Esophagus squamous epithelium (tissue), 5 donors: ENCODE measurements at regions not wholly inside any gene's neighbourhood (a gene's known extent, or its start where the extent isn't known, plus 50 kb on each side); places are given as distances from the start of the nearest gene placed in this dataset.

Experiments
- DNase-seq: peaks from one replicate; lab custom pipeline; 2025; lab: John Stamatoyannopoulos, UW
- H3K27ac ChIP-seq, 4 donors: fragments of 200-600 bp; sonication (generic); one replicate each; pipeline ENCODE4 v1.5.1; 2016 to 2019; ENCODE audit warnings: mild to moderate bottlenecking in 1 of 4
- H3K27me3 ChIP-seq, 4 donors: fragments of 200-600 bp; sonication (generic); 1 replicate in 3 of 4; 2 replicates in 1 of 4; pipeline versions ENCODE4 v1.5.1 to v1.6.0; 2017 to 2021; ENCODE audit warnings: antibody characterized with exemption in 1 of 4
- H3K36me3 ChIP-seq, 3 donors: fragments of 200-600 bp; sonication (generic); one replicate each; pipeline ENCODE4 v1.5.1; 2016 to 2019
- H3K4me1 ChIP-seq, 3 donors: fragments of 200-600 bp; sonication (generic); one replicate each; pipeline ENCODE4 v1.5.1; 2017 to 2019
- H3K4me3 ChIP-seq, 4 donors: fragments of 200-600 bp; sonication (generic); 1 replicate in 3 of 4; 2 replicates in 1 of 4; pipeline ENCODE4 v1.5.1; 2016 to 2019; ENCODE audit warnings: mild to moderate bottlenecking in 2 of 4, moderate library complexity in 1 of 4
- H3K9me3 ChIP-seq, 3 donors: fragments of 200-600 bp; sonication (generic); one replicate each; pipeline ENCODE4 v1.5.1; 2016 to 2019
- CTCF ChIP-seq, 6 experiments: fragments of 450-650 bp in 4 of 6; fragments of 200-600 bp in 2 of 6; sonication (generic) in 2 of 6; IDR thresholded peaks; one replicate each; pipeline ENCODE4 v1.5.1; 2016 to 2019; ENCODE audit warnings: antibody characterized with exemption in 6 of 6, mild to moderate bottlenecking in 4 of 6, moderate library complexity in 4 of 6
- POLR2A ChIP-seq, 4 donors: fragments of 450-650 bp; IDR thresholded peaks; one replicate each; pipeline ENCODE4 v1.6.1; 2017; ENCODE audit warnings: antibody characterized with exemption in 4 of 4, mild to moderate bottlenecking in 4 of 4, moderate library complexity in 3 of 4
- WGBS, 2 donors: methylation state at CpG; one replicate each; pipeline ENCODE4 v1.1.5; 2018; 5-methylcytosine and 5-hydroxymethylcytosine counted together
- intact Hi-C: fragments of 100-400 bp; cut with DNase I; formaldehyde crosslinking; loops from one replicate; pipeline ENCODE4 v1.15.0; 2022
- donor health status: DM: yes; HTN: yes; CAD: no.

DNA sequence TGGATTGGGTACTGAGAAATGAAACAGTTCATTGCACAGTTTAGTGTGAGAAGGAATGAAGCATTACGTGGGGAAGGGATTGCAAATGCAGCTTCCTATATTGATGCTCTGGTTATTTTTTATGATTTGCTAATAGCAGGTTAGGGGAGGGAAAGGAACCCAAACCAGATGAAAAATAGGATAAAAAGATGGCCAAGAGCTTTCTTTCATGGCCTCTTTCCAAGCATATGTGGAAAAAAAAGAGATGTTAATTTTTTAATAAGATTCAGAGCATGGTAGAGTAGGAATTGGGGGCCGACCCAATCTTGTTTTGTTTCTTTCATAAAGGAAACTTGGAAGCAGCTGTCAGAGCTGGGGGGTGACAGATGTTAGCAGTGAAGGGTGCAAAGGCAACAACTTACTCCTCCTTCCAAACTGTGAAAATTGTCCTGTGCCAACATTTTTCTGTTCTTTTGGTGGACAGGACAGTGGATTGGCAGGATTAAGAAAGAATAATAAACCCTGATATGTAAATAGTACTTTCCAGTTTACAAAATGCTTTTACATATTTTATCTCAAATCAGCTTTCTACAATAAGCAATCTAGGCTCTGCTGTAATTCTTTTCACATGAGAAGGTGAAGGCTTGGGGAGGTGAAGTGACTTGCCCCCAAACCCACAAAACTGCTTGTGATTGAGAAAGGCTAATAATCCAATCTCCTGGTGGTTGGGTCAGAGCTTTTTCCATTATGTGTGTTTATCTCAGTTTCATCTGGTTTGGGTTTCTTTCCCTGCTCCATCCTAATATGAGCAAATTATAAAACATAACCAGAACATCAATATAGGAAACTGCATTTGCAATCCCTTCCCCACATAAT lies 270.1 kb downstream of the ETAA1 start:
- no peak for TF ChIP-seq POLR2A (IDR thresholded peaks at IDR 0.05)
- no peak for TF ChIP-seq CTCF (IDR thresholded peaks at IDR 0.05)
- no peak for DNase-seq
- 54 to 74% methylated on average over 2 of the region's 2 CpGs for WGBS, 2 donors

GRCh38 chr2:67668538-67668937 lies 271.4 kb downstream of the ETAA1 start:
- no peak for TF ChIP-seq CTCF (IDR thresholded peaks at IDR 0.05)
- TF ChIP-seq POLR2A (IDR thresholded peaks at IDR 0.05) = no peak
- H3K27me3 ChIP-seq = no peaks in the 10 kb centered on the region
- no peaks in the 10 kb centered on the region for H3K9me3 ChIP-seq
- peak overlapping the region in 1 of 4 donors; percentile 69 for H3K27ac ChIP-seq
- intact Hi-C loops = no loop called here
- no peak overlapping the region for H3K4me3 ChIP-seq
- H3K36me3 ChIP-seq = no peaks in the 10 kb centered on the region
- no peak for DNase-seq
- peaks cover 0 to 17% (median 0%) of the 10 kb centered on the region in 3 donors for H3K4me1 ChIP-seq

More for the DNA sequence above, 270.1 kb downstream of the ETAA1 start:
- no peaks in the 10 kb centered on the region for H3K36me3 ChIP-seq
- no peaks in the 10 kb centered on the region for H3K27me3 ChIP-seq
- intact Hi-C loops = no loop called here
- no peaks in the 10 kb centered on the region for H3K9me3 ChIP-seq
- peaks cover 0 to 17% (median 0%) of the 10 kb centered on the region in 3 donors for H3K4me1 ChIP-seq
- H3K4me3 ChIP-seq = no peak overlapping the region
- peak overlapping the region in 3 of 4 donors; percentile 20 to 69 (median 38) for H3K27ac ChIP-seq

DNA sequence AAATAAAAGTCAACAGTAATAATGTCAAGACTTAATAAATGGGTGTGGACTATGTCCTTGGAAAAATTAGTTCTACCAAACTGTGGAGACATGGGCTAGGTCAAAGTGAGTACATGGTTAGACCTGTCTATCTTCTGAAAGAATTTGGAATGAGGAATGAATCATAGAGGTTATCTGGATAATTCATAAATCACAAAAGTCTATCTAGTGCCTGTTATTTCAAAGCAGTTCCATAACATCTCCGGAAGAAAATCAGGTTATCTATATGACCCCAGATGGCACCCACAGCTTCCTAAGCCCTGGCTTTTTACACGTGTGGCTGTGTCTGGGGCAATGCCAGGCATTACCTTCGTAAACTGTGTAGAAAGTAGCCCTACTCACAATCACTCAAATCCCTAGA lies 272.0 kb downstream of the ETAA1 start:
- intact Hi-C loops = no loop called here

GRCh38 chr2:67669766-67670165 lies 272.6 kb downstream of the ETAA1 start:
- H3K36me3 ChIP-seq = no peaks in the 10 kb centered on the region
- intact Hi-C loops = no loop called here
- H3K9me3 ChIP-seq = no peaks in the 10 kb centered on the region
- no peak for TF ChIP-seq CTCF (IDR thresholded peaks at IDR 0.05)
- no peak for TF ChIP-seq POLR2A (IDR thresholded peaks at IDR 0.05)
- 46 to 62% methylated on average over 5 of the region's 5 CpGs for WGBS, 2 donors
- H3K4me3 ChIP-seq = no peak overlapping the region
- H3K4me1 ChIP-seq = peaks cover 0 to 17% (median 0%) of the 10 kb centered on the region in 3 donors
- no peak overlapping the region for H3K27ac ChIP-seq
- no peak for DNase-seq
- H3K27me3 ChIP-seq = no peaks in the 10 kb centered on the region

More for the DNA sequence above, 272.0 kb downstream of the ETAA1 start:
- no peak for DNase-seq
- H3K27me3 ChIP-seq = no peaks in the 10 kb centered on the region
- no peaks in the 10 kb centered on the region for H3K9me3 ChIP-seq
- 60 to 77% methylated on average over 3 of the region's 3 CpGs for WGBS, 2 donors
- no peak overlapping the region for H3K4me3 ChIP-seq
- TF ChIP-seq CTCF (IDR thresholded peaks at IDR 0.05) = no peak
- no peak for TF ChIP-seq POLR2A (IDR thresholded peaks at IDR 0.05)
- H3K4me1 ChIP-seq = peaks cover 0 to 17% (median 0%) of the 10 kb centered on the region in 3 donors
- H3K36me3 ChIP-seq = no peaks in the 10 kb centered on the region
- H3K27ac ChIP-seq = no peak overlapping the region

GRCh38 chr2:67670747-67671183 lies 273.6 kb downstream of the ETAA1 start:
- intact Hi-C loops = no loop called here
- TF ChIP-seq CTCF (IDR thresholded peaks at IDR 0.05) (no peak), POLR2A (IDR thresholded peaks at IDR 0.05) (no peak)
- 78 to 87% methylated on average over 6 of the region's 6 CpGs for WGBS, 2 donors
- no peaks in the 10 kb centered on the region for H3K27me3 ChIP-seq
- peaks cover 0 to 17% (median 0%) of the 10 kb centered on the region in 3 donors for H3K4me1 ChIP-seq
- H3K36me3 ChIP-seq = no peaks in the 10 kb centered on the region
- no peak overlapping the region for H3K4me3 ChIP-seq
- DNase-seq = no peak
- H3K9me3 ChIP-seq = no peaks in the 10 kb centered on the region
- no peak overlapping the region for H3K27ac ChIP-seq
